Spleen (tissue), 7 donors: ENCODE measurements at regions not wholly inside any gene's neighbourhood (a gene's known extent, or its start where the extent isn't known, plus 50 kb on each side); places are given as distances from the start of the nearest gene placed in this dataset.

ENCODE experiments used
- POLR2AphosphoS5 ChIP-seq, 3 donors: sonication (generic); formaldehyde crosslinking; IDR thresholded peaks; one replicate each; pipeline ENCODE4 v1.5.1; 2017; ENCODE audit warnings: antibody characterized with exemption in 3 of 3
- TF ChIP-seq, protein P1 (sequence below), 11 experiments: fragments of 200-600 bp in 7 of 11; fragments of 450-650 bp in 4 of 11; sonication (generic) in 4 of 11; IDR thresholded peaks in 8 of 11; conservative IDR thresholded peaks in 3 of 11; 1 replicate in 7 of 11; 2 replicates in 4 of 11; pipeline versions ENCODE4 v1.4.0 to v1.8.0; 2016 to 2021; ENCODE audit warnings: antibody characterized with exemption in 11 of 11, inconsistent platforms in 4 of 11, mild to moderate bottlenecking in 1 of 11
- donor health status: DM: no; HTN: no; CAD: no; lungs with moderate emphysema.
- donor health status: DM: no; HTN: no; CAD: no.
- donor health status: DM: no; HTN: no; CAD: no.

DNA sequence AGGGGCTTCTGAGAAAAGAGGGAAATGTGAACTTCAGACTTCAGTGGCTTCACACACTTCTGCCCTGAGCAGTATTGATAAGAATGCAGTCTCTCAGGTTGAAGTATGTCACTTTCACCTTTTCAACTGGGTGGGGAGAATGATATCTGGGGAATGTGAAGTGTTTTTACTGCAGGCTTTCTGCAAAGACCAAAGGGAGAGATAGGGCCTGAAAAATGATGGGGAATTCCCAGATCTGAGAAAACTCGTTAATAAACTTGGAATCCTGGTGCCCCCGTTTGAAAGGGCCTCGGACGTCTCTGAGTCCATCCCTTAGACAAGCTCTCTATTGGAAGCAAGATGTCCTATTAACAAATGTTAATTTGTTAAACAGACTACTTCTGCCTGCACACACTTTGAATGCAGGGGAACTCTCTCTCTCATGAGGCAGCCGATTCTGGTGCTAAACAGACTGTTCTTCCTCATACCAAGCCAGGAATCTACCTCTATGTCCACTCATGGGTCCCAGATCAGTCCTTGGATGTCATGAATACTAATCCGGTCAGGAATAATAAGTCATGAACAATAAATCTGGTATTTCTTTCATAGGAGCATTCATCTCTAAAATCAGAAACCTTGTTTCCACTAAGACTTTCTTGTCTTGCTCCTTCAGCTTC is 193.6 kb downstream of the JCAD start:
- TF ChIP-seq, protein P1, sequence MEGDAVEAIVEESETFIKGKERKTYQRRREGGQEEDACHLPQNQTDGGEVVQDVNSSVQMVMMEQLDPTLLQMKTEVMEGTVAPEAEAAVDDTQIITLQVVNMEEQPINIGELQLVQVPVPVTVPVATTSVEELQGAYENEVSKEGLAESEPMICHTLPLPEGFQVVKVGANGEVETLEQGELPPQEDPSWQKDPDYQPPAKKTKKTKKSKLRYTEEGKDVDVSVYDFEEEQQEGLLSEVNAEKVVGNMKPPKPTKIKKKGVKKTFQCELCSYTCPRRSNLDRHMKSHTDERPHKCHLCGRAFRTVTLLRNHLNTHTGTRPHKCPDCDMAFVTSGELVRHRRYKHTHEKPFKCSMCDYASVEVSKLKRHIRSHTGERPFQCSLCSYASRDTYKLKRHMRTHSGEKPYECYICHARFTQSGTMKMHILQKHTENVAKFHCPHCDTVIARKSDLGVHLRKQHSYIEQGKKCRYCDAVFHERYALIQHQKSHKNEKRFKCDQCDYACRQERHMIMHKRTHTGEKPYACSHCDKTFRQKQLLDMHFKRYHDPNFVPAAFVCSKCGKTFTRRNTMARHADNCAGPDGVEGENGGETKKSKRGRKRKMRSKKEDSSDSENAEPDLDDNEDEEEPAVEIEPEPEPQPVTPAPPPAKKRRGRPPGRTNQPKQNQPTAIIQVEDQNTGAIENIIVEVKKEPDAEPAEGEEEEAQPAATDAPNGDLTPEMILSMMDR (IDR thresholded peaks at IDR 0.05 in 8 of 11, conservative IDR thresholded peaks at IDR 0.05 in 3 of 11), result no peak
- TF ChIP-seq POLR2AphosphoS5 (IDR thresholded peaks at IDR 0.05), result no peak
